HG02938 (cell line): ENCODE measurements at regions not wholly inside any gene's neighbourhood (a gene's known extent, or its start where the extent isn't known, plus 50 kb on each side); places are given as distances from the start of the nearest gene placed in this dataset.
A peak's percentile ranks its signal among the peaks of the same experiment; 100 is the strongest.
"Not testable (repeated sequence)": the region's sequence is repeated elsewhere in the genome, so short reads cannot be mapped to it uniquely, and the experiment has no call there.

Source experiments
- ATAC-seq: cut with Tn5 transposase; IDR thresholded peaks from one replicate; pipeline ENCODE4 v1.9.1; 2021; ENCODE audit warnings: mild to moderate bottlenecking, moderate library complexity; ENCODE audit not compliant: unreplicated experiment

GRCh38 chr5:130624805-130625204 is 540.3 kb downstream of the HINT1 start:
- no peak for ATAC-seq

GRCh38 chr5:130616161-130616560 is 548.9 kb downstream of the HINT1 start:
- ATAC-seq: no peak

GRCh38 chr5:130605234-130605633 is 559.8 kb downstream of the HINT1 start:
- no peak for ATAC-seq

- ATAC-seq: not testable (repeated sequence)
These were observed 568.4 kb downstream of the HINT1 start for GRCh38 chr5:130596647-130597046.

- no peak for ATAC-seq
These were observed 584.8 kb downstream of the HINT1 start for GRCh38 chr5:130580264-130580663.

- ATAC-seq: no peak
These were observed 586.7 kb downstream of the HINT1 start for GRCh38 chr5:130578354-130578753.

GRCh38 chr5:130571076-130571475 is 594.0 kb downstream of the HINT1 start:
- no peak for ATAC-seq

GRCh38 chr5:130568791-130569190 is 596.3 kb downstream of the HINT1 start:
- ATAC-seq: no peak

- ATAC-seq: no peak
These were observed 609.6 kb downstream of the HINT1 start for GRCh38 chr5:130555429-130555828.

- ATAC-seq: no peak
These were observed 614.5 kb downstream of the HINT1 start for GRCh38 chr5:130550562-130550928.

GRCh38 chr5:130549884-130550561 is 615.0 kb downstream of the HINT1 start:
- ATAC-seq: no peak

- no peak for ATAC-seq
These were observed 618.8 kb downstream of the HINT1 start for GRCh38 chr5:130546211-130546610.

- ATAC-seq: no peak
These were observed 619.8 kb downstream of the HINT1 start for GRCh38 chr5:130545291-130545690.

- peak; percentile 68 for ATAC-seq
These were observed 623.3 kb downstream of the HINT1 start for GRCh38 chr5:130541617-130542221.

GRCh38 chr5:130536691-130537090 is 628.4 kb downstream of the HINT1 start:
- no peak for ATAC-seq

GRCh38 chr5:130532786-130533185 is 628.5 kb downstream of the CHSY3 start:
- no peak for ATAC-seq

GRCh38 chr5:130529511-130530485 is 625.5 kb downstream of the CHSY3 start:
- ATAC-seq: no peak

- no peak for ATAC-seq
These were observed 624.8 kb downstream of the CHSY3 start for GRCh38 chr5:130529111-130529510.

- ATAC-seq: no peak
These were observed 624.2 kb downstream of the CHSY3 start for GRCh38 chr5:130528474-130528873.

- no peak for ATAC-seq
These were observed 622.4 kb downstream of the CHSY3 start for GRCh38 chr5:130526708-130527107.

GRCh38 chr5:130520211-130520610 is 615.9 kb downstream of the CHSY3 start:
- no peak for ATAC-seq
